Right atrium auricular region (tissue), 2 donors: ENCODE measurements at regions not wholly inside any gene's neighbourhood (a gene's known extent, or its start where the extent isn't known, plus 50 kb on each side); places are given as distances from the start of the nearest gene placed in this dataset.

Experiments used
- DNase-seq: peaks from one replicate; pipeline ENCODE4 v3.0.0-alpha.2; 2019; ENCODE audit warnings: low spot score
- H3K27ac ChIP-seq, 2 donors: fragments of 200-600 bp; sonication (generic); 1 replicate in 1 of 2; 2 replicates in 1 of 2; pipeline ENCODE4 v1.5.1; 2016 to 2019
- H3K27me3 ChIP-seq, 2 donors: fragments of 200-600 bp; sonication (generic); one replicate each; pipeline versions ENCODE4 v1.5.1 to v1.6.0; 2017 to 2019
- H3K36me3 ChIP-seq: fragments of 200-600 bp; sonication (generic); one replicate; pipeline ENCODE4 v1.5.1; 2016
- H3K4me1 ChIP-seq, 2 donors: fragments of 200-600 bp; sonication (generic); one replicate each; pipeline versions ENCODE4 v1.5.1 to v1.6.0; 2017 to 2019
- H3K4me3 ChIP-seq, 2 donors: fragments of 200-600 bp; sonication (generic); 1 replicate in 1 of 2; 2 replicates in 1 of 2; pipeline ENCODE4 v1.5.1; 2017 to 2019; ENCODE audit warnings: mild to moderate bottlenecking in 1 of 2, moderate library complexity in 1 of 2
- H3K9me3 ChIP-seq, 2 donors: fragments of 200-600 bp; sonication (generic); one replicate each; pipeline ENCODE4 v1.5.1; 2019
- CTCF ChIP-seq, 2 donors: fragments of 200-600 bp; sonication (generic); IDR thresholded peaks; one replicate each; pipeline ENCODE4 v1.5.1; 2019; ENCODE audit warnings: antibody characterized with exemption in 2 of 2

DNA sequence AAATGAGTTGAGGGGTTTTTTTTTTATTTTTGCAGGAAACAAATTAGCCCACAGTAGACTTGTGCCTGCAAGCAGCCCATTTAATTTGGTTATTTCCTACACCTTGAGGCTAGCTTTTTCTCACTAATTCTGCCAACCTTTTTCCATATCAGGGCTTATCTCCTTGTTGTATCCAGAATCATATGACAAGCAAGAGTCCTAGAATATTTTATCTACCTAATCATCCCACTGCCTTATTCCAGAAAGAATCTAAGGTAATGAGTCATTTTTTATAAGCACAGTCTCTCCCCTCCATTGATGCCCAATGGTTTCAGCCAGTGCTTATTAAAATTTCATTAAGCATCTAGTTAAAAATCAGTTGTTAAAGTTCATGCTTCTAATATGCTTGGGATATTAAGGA is 324.1 kb downstream of the BARHL2 start:
- H3K27me3 ChIP-seq: no peaks in the 10 kb centered on the region
- no peak overlapping the region for H3K27ac ChIP-seq
- TF ChIP-seq CTCF (IDR thresholded peaks at IDR 0.05): no peak
- H3K4me3 ChIP-seq: no peak overlapping the region
- no peaks in the 10 kb centered on the region for H3K9me3 ChIP-seq
- no peaks in the 10 kb centered on the region for H3K36me3 ChIP-seq
- H3K4me1 ChIP-seq: no peaks in the 10 kb centered on the region
- no peak for DNase-seq

DNA sequence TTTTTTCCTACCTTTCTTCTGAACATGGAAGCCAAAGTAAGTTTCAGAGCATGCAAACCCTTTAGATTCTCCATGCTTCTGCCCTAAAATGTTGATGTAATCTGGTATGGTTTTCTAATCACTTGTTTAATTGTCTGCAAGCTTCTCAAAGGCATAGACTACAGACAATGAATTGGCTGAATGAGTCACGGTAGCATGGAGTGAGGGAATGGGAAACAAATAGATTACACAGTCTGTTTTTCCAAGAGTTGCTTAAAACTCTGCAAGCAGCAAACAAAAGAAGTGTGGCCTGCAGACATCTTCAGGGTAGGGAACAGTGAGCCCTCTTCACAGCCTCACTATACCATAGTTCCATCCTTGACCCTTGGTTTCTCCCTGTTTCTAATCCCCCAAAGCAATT is 326.0 kb downstream of the BARHL2 start:
- no peak overlapping the region for H3K27ac ChIP-seq
- no peaks in the 10 kb centered on the region for H3K9me3 ChIP-seq
- H3K4me3 ChIP-seq: no peak overlapping the region
- no peak for DNase-seq
- no peaks in the 10 kb centered on the region for H3K27me3 ChIP-seq
- no peak for TF ChIP-seq CTCF (IDR thresholded peaks at IDR 0.05)
- no peaks in the 10 kb centered on the region for H3K4me1 ChIP-seq
- no peaks in the 10 kb centered on the region for H3K36me3 ChIP-seq

- DNase-seq: no peak
- Histone ChIP-seq H3K36me3 (no peaks in the 10 kb centered on the region), H3K27me3 (no peaks in the 10 kb centered on the region), H3K27ac (no peak overlapping the region), H3K9me3 (no peaks in the 10 kb centered on the region), H3K4me1 (no peaks in the 10 kb centered on the region), H3K4me3 (no peak overlapping the region)
- no peak for TF ChIP-seq CTCF (IDR thresholded peaks at IDR 0.05)
These were observed 329.3 kb downstream of the BARHL2 start for GRCh38 chr1:90387805-90388204.

- H3K36me3 ChIP-seq: no peaks in the 10 kb centered on the region
- H3K9me3 ChIP-seq: no peaks in the 10 kb centered on the region
- no peak overlapping the region for H3K4me3 ChIP-seq
- TF ChIP-seq CTCF (IDR thresholded peaks at IDR 0.05): no peak
- DNase-seq: no peak
- H3K27ac ChIP-seq: no peak overlapping the region
- no peaks in the 10 kb centered on the region for H3K27me3 ChIP-seq
- no peaks in the 10 kb centered on the region for H3K4me1 ChIP-seq
These were observed 330.0 kb downstream of the BARHL2 start for GRCh38 chr1:90386899-90387720.

DNA sequence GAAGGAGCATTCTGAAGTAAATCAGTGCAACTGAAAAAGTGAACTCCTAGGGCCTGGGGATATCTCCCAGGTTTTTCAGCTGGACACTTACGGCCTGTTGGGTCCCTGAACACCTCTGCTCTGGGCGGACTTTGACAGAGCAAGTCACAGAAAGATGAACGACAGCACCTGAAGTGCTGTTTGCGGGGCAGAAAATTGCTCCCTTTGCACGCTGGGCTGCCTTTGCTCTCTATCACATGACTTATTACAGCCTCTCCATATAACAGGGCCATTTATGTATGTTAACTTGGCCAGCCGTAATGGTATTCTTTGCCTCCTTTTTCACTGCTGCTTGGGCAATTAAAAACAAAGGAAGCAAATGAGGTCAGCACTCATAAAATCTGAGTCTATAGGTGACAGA is 332.9 kb downstream of the BARHL2 start:
- Histone ChIP-seq H3K27ac (no peak overlapping the region), H3K4me1 (no peaks in the 10 kb centered on the region), H3K27me3 (no peaks in the 10 kb centered on the region), H3K4me3 (no peak overlapping the region), H3K36me3 (no peaks in the 10 kb centered on the region), H3K9me3 (no peaks in the 10 kb centered on the region)
- no peak for DNase-seq
- no peak for TF ChIP-seq CTCF (IDR thresholded peaks at IDR 0.05)

- DNase-seq: no peak
These were observed 334.9 kb downstream of the BARHL2 start for GRCh38 chr1:90382161-90382560.

More at GRCh38 chr1:90382161-90382560, 334.9 kb downstream of the BARHL2 start:
- H3K4me1 ChIP-seq: no peaks in the 10 kb centered on the region
- TF ChIP-seq CTCF (IDR thresholded peaks at IDR 0.05): no peak
- H3K27me3 ChIP-seq: no peaks in the 10 kb centered on the region
- peaks cover 0 to 5% of the 10 kb centered on the region in 2 donors for H3K9me3 ChIP-seq
- H3K27ac ChIP-seq: no peak overlapping the region
- H3K36me3 ChIP-seq: no peaks in the 10 kb centered on the region
- H3K4me3 ChIP-seq: no peak overlapping the region
